Breast epithelium (tissue), 3 donors: ENCODE measurements at regions not wholly inside any gene's neighbourhood (a gene's known extent, or its start where the extent isn't known, plus 50 kb on each side); places are given as distances from the start of the nearest gene placed in this dataset.

ENCODE experiments used
- POLR2A ChIP-seq: fragments of 450-650 bp; IDR thresholded peaks from one replicate; pipeline ENCODE4 v1.6.1; 2016; ENCODE audit warnings: antibody characterized with exemption, mild to moderate bottlenecking, moderate library complexity
- POLR2AphosphoS5 ChIP-seq, 3 donors: sonication (generic); formaldehyde crosslinking; IDR thresholded peaks; one replicate each; pipeline ENCODE4 v1.6.1; 2017; ENCODE audit warnings: antibody characterized with exemption in 3 of 3
- TF ChIP-seq, protein P1 (sequence below), 3 donors: fragments of 450-650 bp; IDR thresholded peaks; one replicate each; pipeline ENCODE4 v1.5.1; 2016 to 2017; ENCODE audit warnings: antibody characterized with exemption in 3 of 3, mild to moderate bottlenecking in 3 of 3, moderate library complexity in 3 of 3

DNA sequence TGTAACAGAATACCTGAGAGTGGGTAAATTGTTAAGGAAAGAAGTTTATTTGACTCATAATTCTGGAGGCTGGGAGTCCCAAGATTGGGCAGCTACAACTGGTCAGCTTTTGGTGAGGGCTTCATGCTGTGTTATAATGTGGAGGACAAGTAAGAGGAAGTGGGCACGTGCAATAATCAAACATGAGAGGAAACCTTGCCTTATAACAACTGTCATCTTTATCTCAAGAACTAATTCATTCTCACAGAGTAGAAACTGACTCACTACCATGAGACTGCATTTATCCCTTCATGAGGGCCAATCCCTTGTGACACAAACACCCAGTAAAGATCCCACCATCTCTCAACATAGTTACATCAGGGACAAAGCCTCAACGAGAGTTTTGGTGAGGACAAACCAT is 318.1 kb upstream of the NT5C1B start:
- TF ChIP-seq, protein P1, sequence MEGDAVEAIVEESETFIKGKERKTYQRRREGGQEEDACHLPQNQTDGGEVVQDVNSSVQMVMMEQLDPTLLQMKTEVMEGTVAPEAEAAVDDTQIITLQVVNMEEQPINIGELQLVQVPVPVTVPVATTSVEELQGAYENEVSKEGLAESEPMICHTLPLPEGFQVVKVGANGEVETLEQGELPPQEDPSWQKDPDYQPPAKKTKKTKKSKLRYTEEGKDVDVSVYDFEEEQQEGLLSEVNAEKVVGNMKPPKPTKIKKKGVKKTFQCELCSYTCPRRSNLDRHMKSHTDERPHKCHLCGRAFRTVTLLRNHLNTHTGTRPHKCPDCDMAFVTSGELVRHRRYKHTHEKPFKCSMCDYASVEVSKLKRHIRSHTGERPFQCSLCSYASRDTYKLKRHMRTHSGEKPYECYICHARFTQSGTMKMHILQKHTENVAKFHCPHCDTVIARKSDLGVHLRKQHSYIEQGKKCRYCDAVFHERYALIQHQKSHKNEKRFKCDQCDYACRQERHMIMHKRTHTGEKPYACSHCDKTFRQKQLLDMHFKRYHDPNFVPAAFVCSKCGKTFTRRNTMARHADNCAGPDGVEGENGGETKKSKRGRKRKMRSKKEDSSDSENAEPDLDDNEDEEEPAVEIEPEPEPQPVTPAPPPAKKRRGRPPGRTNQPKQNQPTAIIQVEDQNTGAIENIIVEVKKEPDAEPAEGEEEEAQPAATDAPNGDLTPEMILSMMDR (IDR thresholded peaks at IDR 0.05): no peak
- TF ChIP-seq POLR2AphosphoS5 (IDR thresholded peaks at IDR 0.05) (no peak), POLR2A (no peak)
